Left lung (tissue), 4 donors: ENCODE measurements at regions not wholly inside any gene's neighbourhood (a gene's known extent, or its start where the extent isn't known, plus 50 kb on each side); places are given as distances from the start of the nearest gene placed in this dataset.
"Not testable (repeated sequence)": the region's sequence is repeated elsewhere in the genome, so short reads cannot be mapped to it uniquely, and the experiment has no call there.

ENCODE experiments used
- ATAC-seq: fragments of 200-7000 bp; cut with Tn5 transposase; one replicate; pipeline ENCODE4 v1.9.1; 2020; ENCODE audit warnings: moderate library complexity
- DNase-seq, 4 donors: peaks; one replicate each; pipeline ENCODE4 v3.0.0-alpha.2; 2013 to 2020
- H3K27ac ChIP-seq, 2 donors: fragments of 200-600 bp; sonication (generic) in 1 of 2; one replicate each; pipeline versions ENCODE4 v1.5.0 to v1.8.0; 2020 to 2021
- H3K27me3 ChIP-seq, 2 donors: fragments of 200-600 bp; sonication (generic) in 1 of 2; one replicate each; pipeline versions ENCODE4 v1.5.0 to v1.8.0; 2020 to 2021
- H3K36me3 ChIP-seq, 2 donors: fragments of 200-600 bp; sonication (generic) in 1 of 2; one replicate each; pipeline versions ENCODE4 v1.5.0 to v1.8.0; 2020 to 2021
- H3K4me1 ChIP-seq, 2 donors: fragments of 200-600 bp; one replicate each; pipeline ENCODE4 v1.8.0; 2021
- H3K4me3 ChIP-seq, 2 donors: fragments of 200-600 bp; sonication (generic) in 1 of 2; one replicate each; pipeline versions ENCODE4 v1.5.0 to v1.8.0; 2020 to 2021; ENCODE audit warnings: mild to moderate bottlenecking in 1 of 2
- H3K9me3 ChIP-seq, 2 donors: fragments of 200-600 bp; sonication (generic) in 1 of 2; one replicate each; pipeline versions ENCODE4 v1.5.0 to v1.8.0; 2020 to 2021
- intact Hi-C, 2 donors: fragments of 100-400 bp; cut with DNase I; formaldehyde crosslinking; loops; one replicate each; pipeline versions ENCODE4 v1.11.2 to v1.14.2; 2022
- donor health status: DM: no; HTN: yes; CAD: no.
- donor health status: DM: no; HTN: no; CAD: no.

DNA sequence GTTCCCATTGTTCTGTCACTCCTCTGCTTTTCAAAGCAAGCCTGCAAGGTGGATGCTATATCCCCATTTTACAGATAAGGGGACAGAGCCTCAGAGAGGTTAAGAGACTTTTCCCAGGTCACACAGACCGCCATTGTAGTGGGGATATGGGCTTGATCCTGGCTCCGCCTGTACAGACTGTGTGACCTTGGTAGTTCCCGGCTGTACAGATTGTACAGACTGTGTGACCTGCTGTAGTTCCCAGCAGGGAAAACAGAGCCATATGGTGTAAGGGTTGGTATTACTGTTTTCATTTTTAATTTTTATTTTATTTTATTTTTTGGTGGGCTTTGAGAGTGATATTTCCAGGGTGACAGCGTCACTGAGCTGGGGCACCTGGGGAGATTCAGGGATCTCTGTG is 63.2 kb upstream of the FAM153A start:
- intact Hi-C loops, H3K27ac ChIP-seq, H3K36me3 ChIP-seq, H3K4me3 ChIP-seq, DNase-seq, ATAC-seq, H3K27me3 ChIP-seq, H3K9me3 ChIP-seq, H3K4me1 ChIP-seq: not testable (repeated sequence)

DNA sequence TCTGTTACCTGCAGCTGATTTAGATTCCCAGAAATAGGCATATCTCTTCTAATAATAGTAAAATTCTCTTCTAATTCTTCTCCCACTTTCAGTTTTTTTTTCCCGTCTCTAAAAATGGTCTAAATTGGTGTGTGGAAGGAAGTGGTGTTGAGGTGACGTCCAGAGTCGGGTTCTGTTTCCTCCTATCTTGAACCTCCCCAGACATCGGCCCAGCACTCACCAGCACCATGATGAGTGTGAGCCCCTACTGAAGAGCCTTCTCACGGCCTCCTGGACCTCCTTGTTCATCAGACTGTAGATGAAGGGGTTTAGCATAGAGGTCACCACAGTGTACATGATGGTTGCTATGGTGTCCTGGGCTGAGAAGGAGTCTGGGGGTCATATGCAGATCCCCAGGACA is 53.5 kb upstream of the FAM153A start:
- H3K4me3 ChIP-seq, H3K36me3 ChIP-seq, ATAC-seq, H3K27me3 ChIP-seq, H3K9me3 ChIP-seq, intact Hi-C loops, H3K27ac ChIP-seq, H3K4me1 ChIP-seq, DNase-seq: not testable (repeated sequence)
